Mononuclear cell (primary cell): ENCODE measurements at regions not wholly inside any gene's neighbourhood (a gene's known extent, or its start where the extent isn't known, plus 50 kb on each side); places are given as distances from the start of the nearest gene placed in this dataset.
"Not testable (repeated sequence)": the region's sequence is repeated elsewhere in the genome, so short reads cannot be mapped to it uniquely, and the experiment has no call there.

ENCODE experiments used
- H3K27me3 ChIP-seq: 2 replicates; pipeline ENCODE4 v1.6.0; 2011; ENCODE audit warnings: low read length, control low read depth; ENCODE audit not compliant: insufficient read depth
- H3K4me1 ChIP-seq: 2 replicates; pipeline ENCODE4 v1.5.1; 2011; ENCODE audit warnings: mild to moderate bottlenecking, low read length, control low read depth; ENCODE audit not compliant: insufficient read depth
- H3K4me3 ChIP-seq: 2 replicates; pipeline ENCODE4 v1.5.1; 2011; ENCODE audit warnings: mild to moderate bottlenecking, low read length, moderate library complexity
- H3K9me3 ChIP-seq: 2 replicates; pipeline ENCODE4 v1.5.1; 2011; ENCODE audit warnings: low read depth, mild to moderate bottlenecking, control low read depth, low read length

GRCh38 chr14:21861153-21861552 lies 187.5 kb upstream of the OR4E1 start:
- Histone ChIP-seq H3K4me1 (no peaks in the 10 kb centered on the region), H3K27me3 (no peaks in the 10 kb centered on the region), H3K4me3 (no peak overlapping the region)

GRCh38 chr14:21860172-21860571 lies 186.6 kb upstream of the OR4E1 start:
- H3K4me3 ChIP-seq: no peak overlapping the region

More at GRCh38 chr14:21861153-21861552, 187.5 kb upstream of the OR4E1 start:
- no peaks in the 10 kb centered on the region for H3K9me3 ChIP-seq

GRCh38 chr14:21852775-21853174 lies 179.2 kb upstream of the OR4E1 start:
- no peaks in the 10 kb centered on the region for H3K4me1 ChIP-seq
- H3K4me3 ChIP-seq: peak overlapping the region; percentile 4
- no peaks in the 10 kb centered on the region for H3K9me3 ChIP-seq
- peaks cover 9% of the 10 kb centered on the region for H3K27me3 ChIP-seq

More at GRCh38 chr14:21860172-21860571, 186.6 kb upstream of the OR4E1 start:
- Histone ChIP-seq H3K27me3 (no peaks in the 10 kb centered on the region), H3K9me3 (no peaks in the 10 kb centered on the region), H3K4me1 (no peaks in the 10 kb centered on the region)

GRCh38 chr14:21852061-21852664 lies 178.5 kb upstream of the OR4E1 start:
- H3K4me3 ChIP-seq: peak overlapping the region; percentile 4
- peaks cover 10% of the 10 kb centered on the region for H3K27me3 ChIP-seq
- no peaks in the 10 kb centered on the region for H3K4me1 ChIP-seq
- no peaks in the 10 kb centered on the region for H3K9me3 ChIP-seq

- not testable (repeated sequence) for H3K4me1 ChIP-seq, H3K9me3 ChIP-seq
- Histone ChIP-seq H3K4me3 (peak overlapping the region; percentile 17), H3K27me3 (peaks cover 15% of the 10 kb centered on the region)
Observed at GRCh38 chr14:21846902-21847301, 173.3 kb upstream of the OR4E1 start.

GRCh38 chr14:21846227-21846885 lies 172.7 kb upstream of the OR4E1 start:
- H3K9me3 ChIP-seq: no peaks in the 10 kb centered on the region
- H3K4me1 ChIP-seq: no peaks in the 10 kb centered on the region
- H3K27me3 ChIP-seq: peaks cover 15% of the 10 kb centered on the region
- H3K4me3 ChIP-seq: peak overlapping the region; percentile 17

GRCh38 chr14:21840765-21841164 lies 167.1 kb upstream of the OR4E1 start:
- H3K9me3 ChIP-seq: no peaks in the 10 kb centered on the region
- H3K4me3 ChIP-seq: no peak overlapping the region
- no peaks in the 10 kb centered on the region for H3K4me1 ChIP-seq
- H3K27me3 ChIP-seq: peaks cover 9% of the 10 kb centered on the region

GRCh38 chr14:21833836-21834235 lies 160.2 kb upstream of the OR4E1 start:
- peaks cover 11% of the 10 kb centered on the region for H3K27me3 ChIP-seq
- no peaks in the 10 kb centered on the region for H3K9me3 ChIP-seq
- H3K4me1 ChIP-seq: no peaks in the 10 kb centered on the region
- H3K4me3 ChIP-seq: no peak overlapping the region

- H3K27me3 ChIP-seq: peaks cover 15% of the 10 kb centered on the region
- H3K4me1 ChIP-seq: no peaks in the 10 kb centered on the region
- no peaks in the 10 kb centered on the region for H3K9me3 ChIP-seq
- H3K4me3 ChIP-seq: no peak overlapping the region
Observed at GRCh38 chr14:21825845-21826244, 152.2 kb upstream of the OR4E1 start.

GRCh38 chr14:21825149-21825743 lies 151.6 kb upstream of the OR4E1 start:
- Histone ChIP-seq H3K4me1 (no peaks in the 10 kb centered on the region), H3K4me3 (no peak overlapping the region), H3K27me3 (peaks cover 15% of the 10 kb centered on the region), H3K9me3 (no peaks in the 10 kb centered on the region)

- H3K9me3 ChIP-seq: no peaks in the 10 kb centered on the region
- no peaks in the 10 kb centered on the region for H3K4me1 ChIP-seq
- peaks cover 5% of the 10 kb centered on the region for H3K27me3 ChIP-seq
- H3K4me3 ChIP-seq: no peak overlapping the region
Observed at GRCh38 chr14:21822109-21822508, 148.5 kb upstream of the OR4E1 start.

- H3K4me1 ChIP-seq: no peaks in the 10 kb centered on the region
- H3K9me3 ChIP-seq: no peaks in the 10 kb centered on the region
- no peak overlapping the region for H3K4me3 ChIP-seq
- H3K27me3 ChIP-seq: peaks cover 5% of the 10 kb centered on the region
Observed at GRCh38 chr14:21820631-21821030, 147.0 kb upstream of the OR4E1 start.

- H3K27me3 ChIP-seq, H3K9me3 ChIP-seq, H3K4me3 ChIP-seq, H3K4me1 ChIP-seq: not testable (repeated sequence)
Observed at GRCh38 chr14:21819891-21820290, 146.3 kb upstream of the OR4E1 start.

- H3K27me3 ChIP-seq, H3K4me3 ChIP-seq, H3K9me3 ChIP-seq, H3K4me1 ChIP-seq: not testable (repeated sequence)
Observed at GRCh38 chr14:21817010-21817409, 143.4 kb upstream of the OR4E1 start.

- Histone ChIP-seq H3K4me1 (no peaks in the 10 kb centered on the region), H3K9me3 (no peaks in the 10 kb centered on the region), H3K4me3 (no peak overlapping the region), H3K27me3 (peaks cover 7% of the 10 kb centered on the region)
Observed at GRCh38 chr14:21807975-21808374, 134.4 kb upstream of the OR4E1 start.

- Histone ChIP-seq H3K4me3 (no peak overlapping the region), H3K9me3 (no peaks in the 10 kb centered on the region), H3K4me1 (no peaks in the 10 kb centered on the region), H3K27me3 (no peaks in the 10 kb centered on the region)
Observed at GRCh38 chr14:21804981-21805380, 131.4 kb upstream of the OR4E1 start.
